PC-3 (cell line): ENCODE measurements at regions not wholly inside any gene's neighbourhood (a gene's known extent, or its start where the extent isn't known, plus 50 kb on each side); places are given as distances from the start of the nearest gene placed in this dataset.

ENCODE experiments used
- ATAC-seq: fragments of 200-7000 bp; cut with Tn5 transposase; 2 replicates; pipeline ENCODE4 v1.9.1; 2020; ENCODE audit warnings: mild to moderate bottlenecking, moderate library complexity
- BruUV-seq: library from RNA; stranded (reverse); fragments of 400-500 nt; replicated peaks from 2 replicates; lab custom pipeline; 2021; lab: Mats Ljungman, UMichigan
- CTCF ChIA-PET: fragments of 300-600 bp; sonication (Branson Sonifier 250); formaldehyde crosslinking; loops from one replicate; lab custom pipeline; 2022; ENCODE audit warnings: antibody characterized with exemption; lab: Charles Lee
- POLR2A ChIA-PET: fragments of 300-600 bp; sonication (Branson Sonifier 250); formaldehyde crosslinking; loops from one replicate; lab custom pipeline; 2022; ENCODE audit warnings: antibody characterized with exemption; ENCODE audit not compliant: unreplicated experiment; lab: Charles Lee
- DNase-seq: peaks from one replicate; pipeline ENCODE4 v3.0.0-alpha.2; 2015
- H2AFZ ChIP-seq: fragments of 300-600 bp; sonication (generic); 2 replicates; pipeline ENCODE4 v1.6.0; 2016; ENCODE audit warnings: antibody characterized with exemption, low read length
- H3F3A ChIP-seq: fragments of 300-600 bp; sonication (generic); one replicate; pipeline ENCODE4 v1.6.0; 2017; ENCODE audit warnings: antibody characterized with exemption, low read length, control low read depth, mild to moderate bottlenecking; ENCODE audit not compliant: unreplicated experiment
- H3K27ac ChIP-seq: fragments of 300-600 bp; sonication (generic); 2 replicates; pipeline ENCODE4 v1.5.1; 2016; ENCODE audit warnings: mild to moderate bottlenecking, low read length
- H3K27me3 ChIP-seq: fragments of 300-600 bp; sonication (generic); 2 replicates; pipeline ENCODE4 v1.6.1; 2016; ENCODE audit warnings: low read length, mixed read lengths
- H3K36me3 ChIP-seq: fragments of 300-600 bp; sonication (generic); 2 replicates; pipeline ENCODE4 v1.6.1; 2016; ENCODE audit warnings: low read depth, mixed run types, low read length, mixed read lengths
- H3K4me1 ChIP-seq: fragments of 300-600 bp; sonication (generic); 2 replicates; pipeline ENCODE4 v1.5.1; 2016; ENCODE audit warnings: low read length; ENCODE audit not compliant: insufficient read depth
- H3K4me2 ChIP-seq: fragments of 300-600 bp; sonication (generic); 2 replicates; pipeline ENCODE4 v1.6.0; 2016; ENCODE audit warnings: low read length
- H3K4me3 ChIP-seq: fragments of 300-600 bp; sonication (generic); 2 replicates; pipeline ENCODE4 v1.5.1; 2016; ENCODE audit warnings: mild to moderate bottlenecking, low read length, mixed read lengths
- H3K79me2 ChIP-seq: fragments of 300-600 bp; sonication (generic); 2 replicates; pipeline ENCODE4 v1.6.1; 2017; ENCODE audit warnings: low read length, mixed read lengths
- H3K9ac ChIP-seq: fragments of 300-600 bp; sonication (generic); 2 replicates; pipeline ENCODE4 v1.6.0; 2016; ENCODE audit warnings: mild to moderate bottlenecking, low read length
- H3K9me2 ChIP-seq: fragments of 300-600 bp; sonication (generic); replicated peaks from 2 replicates; pipeline ENCODE4 v1.6.1; 2016; ENCODE audit warnings: mixed run types, low read length, mixed read lengths
- H3K9me3 ChIP-seq: fragments of 300-600 bp; sonication (generic); 2 replicates; pipeline ENCODE4 v1.6.1; 2016; ENCODE audit warnings: low read length, mixed read lengths
- H4K20me1 ChIP-seq: fragments of 300-600 bp; sonication (generic); 2 replicates; pipeline ENCODE4 v1.6.1; 2016; ENCODE audit warnings: low read length, mixed read lengths
- EZH2 ChIP-seq: fragments of 300-600 bp; sonication (generic); IDR thresholded peaks from one replicate; pipeline ENCODE4 v1.6.1; 2017; ENCODE audit warnings: antibody characterized with exemption, mild to moderate bottlenecking, low read length; ENCODE audit not compliant: unreplicated experiment
- EZH2phosphoT487 ChIP-seq: fragments of 300-600 bp; sonication (generic); IDR thresholded peaks from 2 replicates; pipeline ENCODE4 v1.6.1; 2018; ENCODE audit warnings: mild to moderate bottlenecking, antibody characterized with exemption, low read length, borderline replicate concordance
- intact Hi-C: fragments of 100-400 bp; cut with micrococcal nuclease; formaldehyde crosslinking; loops from 2 replicates; pipeline ENCODE4 v1.9.0; 2023
- TF ChIP-seq, protein P1 (sequence below): fragments of 300-600 bp; sonication (generic); conservative IDR thresholded peaks from 2 replicates; pipeline ENCODE4 v1.5.1; 2017; ENCODE audit warnings: antibody characterized with exemption, low read depth, mild to moderate bottlenecking, low read length

GRCh38 chr1:166261511-166261910 lies 94.7 kb upstream of the FAM78B start:
- no peaks in the 10 kb centered on the region for H3K9me2 ChIP-seq
- H3K27ac ChIP-seq = no peak overlapping the region
- H4K20me1 ChIP-seq = no peaks in the 10 kb centered on the region
- no peaks in the 10 kb centered on the region for H3K27me3 ChIP-seq
- no peaks in the 10 kb centered on the region for H3K4me1 ChIP-seq
- H3F3A ChIP-seq = no peaks in the 10 kb centered on the region
- ATAC-seq = no peak
- H3K9ac ChIP-seq = no peak overlapping the region
- DNase-seq = no peak
- H2AFZ ChIP-seq = no peak overlapping the region
- TF ChIP-seq, protein P1, sequence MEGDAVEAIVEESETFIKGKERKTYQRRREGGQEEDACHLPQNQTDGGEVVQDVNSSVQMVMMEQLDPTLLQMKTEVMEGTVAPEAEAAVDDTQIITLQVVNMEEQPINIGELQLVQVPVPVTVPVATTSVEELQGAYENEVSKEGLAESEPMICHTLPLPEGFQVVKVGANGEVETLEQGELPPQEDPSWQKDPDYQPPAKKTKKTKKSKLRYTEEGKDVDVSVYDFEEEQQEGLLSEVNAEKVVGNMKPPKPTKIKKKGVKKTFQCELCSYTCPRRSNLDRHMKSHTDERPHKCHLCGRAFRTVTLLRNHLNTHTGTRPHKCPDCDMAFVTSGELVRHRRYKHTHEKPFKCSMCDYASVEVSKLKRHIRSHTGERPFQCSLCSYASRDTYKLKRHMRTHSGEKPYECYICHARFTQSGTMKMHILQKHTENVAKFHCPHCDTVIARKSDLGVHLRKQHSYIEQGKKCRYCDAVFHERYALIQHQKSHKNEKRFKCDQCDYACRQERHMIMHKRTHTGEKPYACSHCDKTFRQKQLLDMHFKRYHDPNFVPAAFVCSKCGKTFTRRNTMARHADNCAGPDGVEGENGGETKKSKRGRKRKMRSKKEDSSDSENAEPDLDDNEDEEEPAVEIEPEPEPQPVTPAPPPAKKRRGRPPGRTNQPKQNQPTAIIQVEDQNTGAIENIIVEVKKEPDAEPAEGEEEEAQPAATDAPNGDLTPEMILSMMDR = no peak
- no peak for TF ChIP-seq EZH2phosphoT487
- no peak for TF ChIP-seq EZH2
- no peak overlapping the region for H3K4me3 ChIP-seq
- no peaks in the 10 kb centered on the region for H3K79me2 ChIP-seq
- no peaks in the 10 kb centered on the region for H3K36me3 ChIP-seq
- BruUV-seq = no TSS peak
- CTCF ChIA-PET = no interaction called here
- POLR2A ChIA-PET = no interaction called here
- intact Hi-C loops = no loop called here
- H3K4me2 ChIP-seq = no peak overlapping the region
- H3K9me3 ChIP-seq = peaks cover 3% of the 10 kb centered on the region; the same call in 1 of the 2 replicates

- no peak overlapping the region for H3K4me2 ChIP-seq
- TF ChIP-seq, protein P1 = no peak
- TF ChIP-seq EZH2phosphoT487 (no peak), EZH2 (no peak)
- H3K9ac ChIP-seq = no peak overlapping the region
- no peaks in the 10 kb centered on the region for H3K9me2 ChIP-seq
- H3K36me3 ChIP-seq = no peaks in the 10 kb centered on the region
- ChIA-PET POLR2A (no interaction called here), CTCF (no interaction called here)
- DNase-seq (no peak), ATAC-seq (no peak)
- no peaks in the 10 kb centered on the region for H3K9me3 ChIP-seq
- intact Hi-C loops = no loop called here
- H3F3A ChIP-seq = no peaks in the 10 kb centered on the region
- H4K20me1 ChIP-seq = no peaks in the 10 kb centered on the region
- H3K27me3 ChIP-seq = no peaks in the 10 kb centered on the region
- BruUV-seq = no TSS peak
- no peaks in the 10 kb centered on the region for H3K4me1 ChIP-seq
- H3K4me3 ChIP-seq = no peak overlapping the region
- no peak overlapping the region for H2AFZ ChIP-seq
- no peaks in the 10 kb centered on the region for H3K79me2 ChIP-seq
- no peak overlapping the region for H3K27ac ChIP-seq
Observed at GRCh38 chr1:166270476-166271150, 103.8 kb upstream of the FAM78B start.

DNA sequence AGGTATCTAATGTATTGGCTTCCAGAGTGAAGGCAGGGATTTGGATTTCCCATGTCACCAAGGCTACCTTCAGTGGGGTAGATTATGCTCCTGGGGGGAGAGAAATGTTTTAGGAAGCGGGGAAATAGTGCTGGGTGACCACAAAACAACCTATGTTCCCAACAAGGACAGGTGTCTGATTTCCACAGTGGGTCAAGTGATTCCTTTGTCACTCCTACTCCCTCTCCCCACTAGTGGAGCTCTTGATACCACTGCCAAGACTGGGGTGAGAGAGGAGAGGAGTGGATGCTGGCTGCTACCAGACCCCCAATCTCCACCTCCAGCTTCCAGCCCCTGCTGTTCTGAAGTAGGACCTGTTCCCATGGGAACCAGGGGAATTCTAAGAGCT lies 104.3 kb upstream of the FAM78B start:
- no peaks in the 10 kb centered on the region for H3K4me1 ChIP-seq
- H3K9ac ChIP-seq = no peak overlapping the region
- H3K27me3 ChIP-seq = no peaks in the 10 kb centered on the region
- no peak overlapping the region for H3K27ac ChIP-seq
- H2AFZ ChIP-seq = no peak overlapping the region
- no TSS peak for BruUV-seq
- H3K79me2 ChIP-seq = no peaks in the 10 kb centered on the region
- H3K4me2 ChIP-seq = no peak overlapping the region
- ChIA-PET CTCF (no interaction called here), POLR2A (no interaction called here)
- H3F3A ChIP-seq = no peaks in the 10 kb centered on the region
- intact Hi-C loops = no loop called here
- no peaks in the 10 kb centered on the region for H3K9me3 ChIP-seq
- no peak for ATAC-seq
- TF ChIP-seq EZH2 (no peak), EZH2phosphoT487 (no peak)
- TF ChIP-seq, protein P1 = no peak
- no peaks in the 10 kb centered on the region for H3K36me3 ChIP-seq
- no peak overlapping the region for H3K4me3 ChIP-seq
- no peak for DNase-seq
- no peaks in the 10 kb centered on the region for H4K20me1 ChIP-seq
- no peaks in the 10 kb centered on the region for H3K9me2 ChIP-seq
